Fibroblast of lung (primary cell): ENCODE measurements at regions not wholly inside any gene's neighbourhood (a gene's known extent, or its start where the extent isn't known, plus 50 kb on each side); places are given as distances from the start of the nearest gene placed in this dataset.

ENCODE experiments used
- EZH2 ChIP-seq: IDR thresholded peaks from 2 replicates; pipeline ENCODE4 v1.5.1; 2012; ENCODE audit warnings: low read length, control low read depth, mild to moderate bottlenecking; ENCODE audit errors: missing control alignments
- TF ChIP-seq, protein P1 (sequence below), 2 donors: IDR thresholded peaks in 1 of 2; conservative IDR thresholded peaks in 1 of 2; 1 replicate in 1 of 2; 2 replicates in 1 of 2; pipeline ENCODE4 v1.5.1; 2011 to 2012; ENCODE audit warnings: low read length in 2 of 2, control low read depth in 1 of 2, inconsistent platforms in 1 of 2, low read depth in 1 of 2, mild to moderate bottlenecking in 1 of 2

DNA sequence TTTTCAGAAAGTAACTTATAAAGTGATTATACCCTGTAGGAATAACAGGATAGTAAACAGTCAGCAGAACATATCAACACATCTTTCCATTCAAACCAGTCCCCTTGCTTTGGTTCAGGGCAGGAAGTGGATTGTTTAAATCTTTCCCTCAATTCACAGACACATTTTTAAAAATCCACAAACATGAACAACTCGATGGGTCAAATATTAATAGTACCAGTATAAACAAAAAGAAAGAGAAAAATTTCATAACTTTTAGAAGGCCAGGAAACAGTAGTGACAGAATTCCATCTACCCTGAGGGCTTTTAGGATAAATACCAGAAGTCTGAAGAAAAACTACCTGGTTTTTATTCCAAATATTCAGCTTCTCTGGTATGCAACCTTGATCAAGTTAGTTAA is 1072.8 kb upstream of the PABPC4L start:
- TF ChIP-seq EZH2: no peak
- TF ChIP-seq, protein P1, sequence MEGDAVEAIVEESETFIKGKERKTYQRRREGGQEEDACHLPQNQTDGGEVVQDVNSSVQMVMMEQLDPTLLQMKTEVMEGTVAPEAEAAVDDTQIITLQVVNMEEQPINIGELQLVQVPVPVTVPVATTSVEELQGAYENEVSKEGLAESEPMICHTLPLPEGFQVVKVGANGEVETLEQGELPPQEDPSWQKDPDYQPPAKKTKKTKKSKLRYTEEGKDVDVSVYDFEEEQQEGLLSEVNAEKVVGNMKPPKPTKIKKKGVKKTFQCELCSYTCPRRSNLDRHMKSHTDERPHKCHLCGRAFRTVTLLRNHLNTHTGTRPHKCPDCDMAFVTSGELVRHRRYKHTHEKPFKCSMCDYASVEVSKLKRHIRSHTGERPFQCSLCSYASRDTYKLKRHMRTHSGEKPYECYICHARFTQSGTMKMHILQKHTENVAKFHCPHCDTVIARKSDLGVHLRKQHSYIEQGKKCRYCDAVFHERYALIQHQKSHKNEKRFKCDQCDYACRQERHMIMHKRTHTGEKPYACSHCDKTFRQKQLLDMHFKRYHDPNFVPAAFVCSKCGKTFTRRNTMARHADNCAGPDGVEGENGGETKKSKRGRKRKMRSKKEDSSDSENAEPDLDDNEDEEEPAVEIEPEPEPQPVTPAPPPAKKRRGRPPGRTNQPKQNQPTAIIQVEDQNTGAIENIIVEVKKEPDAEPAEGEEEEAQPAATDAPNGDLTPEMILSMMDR (conservative IDR thresholded peaks at IDR 0.05 in 1 of 2, IDR thresholded peaks at IDR 0.05 in 1 of 2; ENCODE audit: low read depth in 1 of 2, low read length in 2 of 2): no peak
